HCT116 (cell line): ENCODE measurements at regions not wholly inside any gene's neighbourhood (a gene's known extent, or its start where the extent isn't known, plus 50 kb on each side); places are given as distances from the start of the nearest gene placed in this dataset.

ENCODE experiments used
- CEBPB ChIP-seq: IDR thresholded peaks from 2 replicates; pipeline ENCODE4 v1.6.1; 2012; ENCODE audit warnings: low read depth
- CTCF ChIP-seq, 3 experiments: fragments of 200-600 bp in 1 of 3; sonication (generic) in 1 of 3; IDR thresholded peaks in 2 of 3; conservative IDR thresholded peaks in 1 of 3; 2 replicates each; pipeline ENCODE4 v1.5.1; 2012 to 2017; ENCODE audit warnings: low read depth in 2 of 3, low read length in 2 of 3, antibody characterized with exemption in 1 of 3, borderline replicate concordance in 1 of 3, control low read depth in 1 of 3, mild to moderate bottlenecking in 1 of 3, mixed read lengths in 1 of 3, mixed run types in 1 of 3, moderate library complexity in 1 of 3; ENCODE audit not compliant: insufficient read depth in 1 of 3
- EZH2 ChIP-seq: fragments of 200-600 bp; sonication (generic); IDR thresholded peaks from 2 replicates; pipeline ENCODE4 v1.6.1; 2017; ENCODE audit warnings: antibody characterized with exemption, mixed run types
- EZH2phosphoT487 ChIP-seq: fragments of 200-600 bp; IDR thresholded peaks from 2 replicates; pipeline ENCODE4 v1.6.1; 2018; ENCODE audit warnings: antibody characterized with exemption, borderline replicate concordance
- MAX ChIP-seq: IDR thresholded peaks from 2 replicates; pipeline ENCODE4 v1.6.1; 2012
- POLR2A ChIP-seq: IDR thresholded peaks from 2 replicates; pipeline ENCODE4 v1.7.0; 2011; ENCODE audit warnings: borderline replicate concordance; ENCODE audit not compliant: insufficient read depth, insufficient read length; ENCODE audit errors: extremely low read depth
- RAD21 ChIP-seq: IDR thresholded peaks from 2 replicates; pipeline ENCODE4 v1.6.1; 2012; ENCODE audit warnings: low read depth, mild to moderate bottlenecking
- REST ChIP-seq: IDR thresholded peaks from 2 replicates; pipeline ENCODE4 v1.6.1; 2012; ENCODE audit warnings: low read depth
- SP1 ChIP-seq: IDR thresholded peaks from 2 replicates; pipeline ENCODE4 v1.6.1; 2012; ENCODE audit warnings: low read depth
- TCF7L2 ChIP-seq: IDR thresholded peaks from 2 replicates; pipeline ENCODE4 v1.7.0; 2011; ENCODE audit warnings: borderline replicate concordance, inconsistent platforms; ENCODE audit not compliant: insufficient read depth, insufficient read length; ENCODE audit errors: extremely low read depth
- YY1 ChIP-seq: IDR thresholded peaks from 2 replicates; pipeline ENCODE4 v1.6.1; 2011; ENCODE audit warnings: low read length, low read depth, moderate library complexity, mild to moderate bottlenecking; ENCODE audit not compliant: insufficient replicate concordance; ENCODE audit errors: extremely low read depth
- ZNF274 ChIP-seq: fragments of 200-500 bp; sonication (Bioruptor generic); IDR thresholded peaks from 2 replicates; pipeline ENCODE4 v1.6.1; 2014; ENCODE audit warnings: mild to moderate bottlenecking, low read depth, low read length, inconsistent platforms

GRCh38 chr2:129393816-129394215 is 585.6 kb upstream of the RAB6C start:
- TF ChIP-seq CTCF (IDR thresholded peaks at IDR 0.05 in 2 of 3, conservative IDR thresholded peaks at IDR 0.05 in 1 of 3; ENCODE audit: borderline replicate concordance in 1 of 3, insufficient read depth in 1 of 3, low read depth in 2 of 3, low read length in 2 of 3), result no peak
- no peak for TF ChIP-seq ZNF274
- no peak for TF ChIP-seq YY1
- no peak for TF ChIP-seq SP1
- TF ChIP-seq EZH2, result no peak
- TF ChIP-seq MAX, result no peak
- no peak for TF ChIP-seq CEBPB
- TF ChIP-seq RAD21, result no peak
- TF ChIP-seq TCF7L2, result no peak
- TF ChIP-seq POLR2A, result no peak
- TF ChIP-seq REST, result no peak
- TF ChIP-seq EZH2phosphoT487, result no peak
